Activated T-cell treated with anti-CD3 and anti-CD28 coated beads, Interleukin-2, amount 50 U/mL, for 4 hours (primary cell): ENCODE measurements at regions not wholly inside any gene's neighbourhood (a gene's known extent, or its start where the extent isn't known, plus 50 kb on each side); places are given as distances from the start of the nearest gene placed in this dataset.

Source experiments
- ATAC-seq, 2 donors: fragments of 200-7000 bp; cut with Tn5 transposase; one replicate each; pipeline ENCODE4 v1.10.0; 2021
- DNase-seq: peaks from one replicate; pipeline ENCODE4 v3.0.0-alpha.2; 2020
- H3K27me3 Mint-ChIP-seq: one replicate; pipeline ENCODE4 v1.8.0; 2021; ENCODE audit warnings: low read depth, mixed read lengths
- H3K36me3 Mint-ChIP-seq: one replicate; pipeline ENCODE4 v1.8.0; 2022; ENCODE audit warnings: mixed read lengths; ENCODE audit not compliant: insufficient read depth
- H3K4me1 Mint-ChIP-seq: one replicate; pipeline ENCODE4 v1.8.0; 2021; ENCODE audit warnings: low read depth, mixed read lengths
- H3K4me3 Mint-ChIP-seq: one replicate; pipeline ENCODE4 v1.8.0; 2021; ENCODE audit warnings: mild to moderate bottlenecking, moderate library complexity, mixed read lengths
- H3K9me3 Mint-ChIP-seq: one replicate; pipeline ENCODE4 v1.8.0; 2021; ENCODE audit warnings: mixed read lengths

DNA sequence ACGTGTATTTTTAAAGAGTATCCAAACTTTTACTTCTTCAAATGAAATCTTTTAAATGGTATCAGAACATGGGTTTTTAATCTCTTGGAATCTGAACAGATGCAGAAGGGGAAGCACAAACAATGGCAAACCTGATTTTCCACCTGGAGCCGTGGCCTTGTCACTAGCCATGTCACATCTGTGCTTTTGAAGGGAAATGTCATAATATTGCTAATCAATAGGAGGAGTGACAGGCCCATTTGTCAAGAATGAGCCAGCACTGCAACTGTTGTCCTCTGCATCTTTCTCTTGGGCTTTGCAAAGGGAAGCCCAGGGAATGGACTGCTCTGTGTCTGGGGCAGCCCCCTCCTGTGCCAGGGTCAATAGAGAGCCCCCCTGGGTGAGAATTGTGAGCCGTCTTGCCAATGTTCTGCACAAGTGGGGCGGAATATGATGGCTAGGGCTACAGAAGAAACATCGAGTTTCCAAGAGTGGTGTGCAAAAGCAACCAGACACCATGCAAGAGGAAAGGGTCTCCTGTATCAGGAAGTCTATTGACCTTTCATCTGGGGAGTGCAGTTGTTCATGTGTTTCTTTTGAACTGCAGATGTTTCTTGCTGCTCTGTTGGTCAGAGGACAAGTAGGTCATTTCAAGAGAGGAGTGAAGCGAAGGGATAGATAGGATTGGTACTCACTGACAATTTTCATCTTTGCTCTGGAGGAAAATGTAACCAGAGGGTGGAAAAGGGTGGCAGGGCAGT is 181.8 kb upstream of the NPVF start:
- H3K36me3 Mint-ChIP-seq, result no peaks in the 10 kb centered on the region

DNA sequence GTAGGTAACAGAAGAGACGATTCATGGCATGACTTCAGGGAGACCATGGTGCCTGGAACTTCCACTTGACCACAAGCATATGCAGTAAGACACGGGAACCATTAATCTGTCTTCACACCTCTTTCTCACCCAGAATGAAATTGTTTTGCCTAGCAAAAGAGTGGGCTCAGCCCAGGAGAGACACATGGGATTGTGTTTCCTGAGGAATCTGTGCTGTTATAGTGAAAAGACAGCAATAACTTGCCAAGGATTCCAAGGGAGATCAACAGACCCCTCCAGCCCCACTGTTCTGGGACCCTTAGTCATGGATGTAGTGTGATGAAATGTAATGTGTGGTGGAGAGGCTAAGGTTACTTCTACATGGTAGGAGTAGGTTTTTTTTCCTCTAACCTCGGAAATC is 192.5 kb upstream of the NPVF start:
- no peak for DNase-seq
- Mint-ChIP-seq H3K9me3 (no peaks in the 10 kb centered on the region), H3K4me1 (no peaks in the 10 kb centered on the region), H3K27me3 (peaks cover 9% of the 10 kb centered on the region), H3K4me3 (no peak overlapping the region), H3K36me3 (no peaks in the 10 kb centered on the region)
- no peak for ATAC-seq

More for the DNA sequence above, 181.8 kb upstream of the NPVF start:
- no peak for DNase-seq
- no peaks in the 10 kb centered on the region for H3K4me1 Mint-ChIP-seq
- H3K4me3 Mint-ChIP-seq, result no peak overlapping the region
- no peaks in the 10 kb centered on the region for H3K9me3 Mint-ChIP-seq
- ATAC-seq, result no peak
- H3K27me3 Mint-ChIP-seq, result peaks cover 13% of the 10 kb centered on the region

- Mint-ChIP-seq H3K4me1 (peaks cover 2% of the 10 kb centered on the region), H3K27me3 (peaks cover 6% of the 10 kb centered on the region)
- ATAC-seq, result no peak
Measured at GRCh38 chr7:25424113-25424512, 195.8 kb upstream of the NPVF start.

GRCh38 chr7:25424855-25425254 is 196.6 kb upstream of the NPVF start:
- no peaks in the 10 kb centered on the region for H3K9me3 Mint-ChIP-seq
- ATAC-seq (no peak), DNase-seq (no peak)
- H3K36me3 Mint-ChIP-seq, result no peaks in the 10 kb centered on the region
- H3K27me3 Mint-ChIP-seq, result no peaks in the 10 kb centered on the region
- no peak overlapping the region for H3K4me3 Mint-ChIP-seq
- H3K4me1 Mint-ChIP-seq, result peaks cover 2% of the 10 kb centered on the region

More at GRCh38 chr7:25424113-25424512, 195.8 kb upstream of the NPVF start:
- H3K9me3 Mint-ChIP-seq, result no peaks in the 10 kb centered on the region
- DNase-seq, result no peak
- H3K36me3 Mint-ChIP-seq, result no peaks in the 10 kb centered on the region
- H3K4me3 Mint-ChIP-seq, result no peak overlapping the region

DNA sequence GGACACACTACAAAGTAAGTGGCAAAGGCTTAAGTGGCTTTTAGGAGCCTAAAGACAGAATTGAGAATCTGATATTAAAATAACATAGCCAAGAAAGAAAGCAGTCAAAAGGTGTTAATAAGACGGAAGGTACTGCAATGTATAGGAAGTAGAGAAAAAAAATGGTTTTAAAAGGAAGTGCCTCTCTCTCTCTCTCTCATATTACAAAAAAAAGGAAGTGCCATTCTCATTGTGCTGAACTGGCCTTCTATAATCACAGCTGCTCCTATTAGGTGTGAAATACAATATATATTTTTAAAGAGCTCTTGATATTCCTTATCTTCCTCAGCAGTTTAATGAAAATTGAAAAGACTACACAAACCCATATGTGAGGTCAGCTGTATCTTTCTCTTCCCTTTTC is 199.4 kb upstream of the NPVF start:
- Mint-ChIP-seq H3K36me3 (no peaks in the 10 kb centered on the region), H3K27me3 (no peaks in the 10 kb centered on the region), H3K4me1 (peaks cover 2% of the 10 kb centered on the region), H3K4me3 (no peak overlapping the region), H3K9me3 (no peaks in the 10 kb centered on the region)
- DNase-seq (no peak), ATAC-seq (no peak)

GRCh38 chr7:25429731-25430130 is 201.4 kb upstream of the NPVF start:
- no peak overlapping the region for H3K4me3 Mint-ChIP-seq
- no peaks in the 10 kb centered on the region for H3K36me3 Mint-ChIP-seq
- H3K27me3 Mint-ChIP-seq, result peaks cover 2% of the 10 kb centered on the region
- DNase-seq, result no peak
- ATAC-seq, result no peak
- no peaks in the 10 kb centered on the region for H3K9me3 Mint-ChIP-seq
- peaks cover 2% of the 10 kb centered on the region for H3K4me1 Mint-ChIP-seq

DNA sequence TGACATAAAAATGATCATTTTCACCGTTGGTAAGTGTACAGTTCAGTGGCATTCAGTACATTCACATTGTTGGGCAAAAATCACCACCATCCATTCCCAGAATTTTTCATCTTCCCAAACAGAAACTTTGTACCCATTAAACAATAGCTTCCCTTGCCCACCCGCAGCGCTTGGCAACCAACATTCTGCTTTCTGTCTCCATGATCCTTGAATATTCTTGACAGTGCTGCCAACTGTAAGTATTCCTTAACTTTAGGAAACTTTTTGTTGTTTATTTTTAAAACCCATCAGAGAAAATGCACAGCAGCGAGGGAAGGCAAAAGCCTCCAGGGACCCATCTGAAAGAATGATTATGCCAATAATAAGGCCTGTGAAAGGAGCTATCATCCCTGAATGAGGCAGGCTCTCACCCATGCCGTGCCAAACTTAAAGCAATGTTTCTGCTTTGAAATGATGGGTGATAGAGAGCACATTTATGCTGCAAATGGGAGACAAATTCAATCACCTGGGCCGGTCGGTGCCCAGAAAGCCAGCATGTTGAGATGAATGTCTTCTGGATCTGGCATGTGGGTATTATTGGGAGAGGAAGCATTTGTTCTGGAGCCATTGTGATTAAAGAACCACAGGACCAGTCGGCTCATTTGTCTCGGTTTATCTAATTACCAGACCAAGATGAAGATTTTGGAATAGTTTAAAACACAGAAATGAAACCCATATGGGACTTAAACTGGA is 202.1 kb upstream of the NPVF start:
- DNase-seq, result no peak
- Mint-ChIP-seq H3K9me3 (no peaks in the 10 kb centered on the region), H3K27me3 (peaks cover 2% of the 10 kb centered on the region), H3K4me1 (peaks cover 2% of the 10 kb centered on the region), H3K36me3 (no peaks in the 10 kb centered on the region), H3K4me3 (no peak overlapping the region)
- no peak for ATAC-seq

DNA sequence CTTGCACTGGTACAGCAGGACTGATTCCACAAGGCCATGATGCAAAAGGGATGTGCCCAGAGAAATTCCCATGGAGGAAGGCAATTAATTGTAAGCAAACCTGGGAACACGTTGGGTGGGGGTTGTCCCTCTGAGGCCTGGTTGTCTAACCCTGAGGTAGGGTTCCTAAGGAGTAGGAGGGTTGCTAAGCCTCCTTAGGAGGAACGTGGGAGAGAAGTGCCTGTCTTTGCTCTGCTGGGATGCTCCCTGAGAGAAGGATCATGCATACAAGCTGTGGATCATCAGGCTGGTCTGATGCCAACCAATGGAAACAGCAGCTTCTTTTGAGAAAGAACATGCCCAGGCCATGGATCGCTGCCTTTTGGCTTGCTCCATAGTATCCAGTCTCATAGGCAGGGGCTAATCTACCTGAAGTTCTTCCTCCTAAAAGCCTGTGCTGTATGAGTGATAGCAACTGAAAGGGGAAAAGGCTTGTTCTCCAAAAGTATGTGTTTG is 203.7 kb upstream of the NPVF start:
- peaks cover 4% of the 10 kb centered on the region for H3K27me3 Mint-ChIP-seq
- no peak overlapping the region for H3K4me3 Mint-ChIP-seq
- H3K9me3 Mint-ChIP-seq, result no peaks in the 10 kb centered on the region
- ATAC-seq (no peak), DNase-seq (no peak)
- peaks cover 2% of the 10 kb centered on the region for H3K4me1 Mint-ChIP-seq
- H3K36me3 Mint-ChIP-seq, result no peaks in the 10 kb centered on the region

GRCh38 chr7:25432807-25433206 is 204.5 kb upstream of the NPVF start:
- H3K4me1 Mint-ChIP-seq, result peaks cover 2% of the 10 kb centered on the region
- ATAC-seq, result no peak
- H3K36me3 Mint-ChIP-seq, result no peaks in the 10 kb centered on the region
- no peak for DNase-seq
- H3K4me3 Mint-ChIP-seq, result no peak overlapping the region
- peaks cover 4% of the 10 kb centered on the region for H3K27me3 Mint-ChIP-seq
- H3K9me3 Mint-ChIP-seq, result no peaks in the 10 kb centered on the region

DNA sequence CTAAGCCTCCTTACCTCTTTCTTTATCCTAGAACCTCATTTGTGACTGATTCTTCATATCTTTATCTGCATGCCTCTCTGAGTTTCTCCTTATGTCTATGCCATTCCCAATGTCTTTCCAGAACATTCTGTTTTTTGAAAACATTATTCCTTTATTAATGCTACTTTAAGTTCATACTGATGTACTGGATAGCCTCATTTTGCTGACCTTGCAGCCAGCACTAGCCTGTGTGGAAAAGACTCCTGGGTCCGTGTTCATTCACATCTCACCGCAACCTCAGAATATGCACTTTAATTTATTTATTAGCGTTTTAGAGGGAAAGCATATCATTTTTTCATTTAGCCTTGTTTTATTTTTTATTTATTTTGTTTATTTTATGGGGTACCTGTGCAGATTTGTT is 208.1 kb upstream of the NPVF start:
- ATAC-seq (no peak), DNase-seq (no peak)
- peaks cover 10% of the 10 kb centered on the region for H3K27me3 Mint-ChIP-seq
- no peaks in the 10 kb centered on the region for H3K36me3 Mint-ChIP-seq
- peaks cover 15% of the 10 kb centered on the region for H3K9me3 Mint-ChIP-seq
- no peaks in the 10 kb centered on the region for H3K4me1 Mint-ChIP-seq
- no peak overlapping the region for H3K4me3 Mint-ChIP-seq

DNA sequence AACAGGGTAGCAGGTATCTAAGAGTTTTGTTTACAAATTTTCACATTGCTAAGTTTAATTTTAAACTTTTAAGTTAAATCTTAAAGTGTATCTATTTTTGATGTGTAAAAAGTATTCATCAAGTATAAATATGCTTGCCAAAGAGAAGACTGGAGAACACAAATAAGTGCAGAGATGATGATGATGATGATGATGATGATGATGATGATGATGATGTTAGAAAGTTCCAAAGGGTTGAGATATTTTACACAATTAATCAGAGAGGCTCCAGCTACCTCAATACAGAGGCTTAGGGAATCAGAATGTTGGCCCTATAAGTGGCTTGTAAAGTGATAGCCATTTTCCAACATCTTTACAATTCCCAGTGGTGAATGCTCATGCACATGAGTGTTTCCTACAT is 209.0 kb upstream of the NPVF start:
- ATAC-seq (no peak), DNase-seq (no peak)
- Mint-ChIP-seq H3K27me3 (peaks cover 10% of the 10 kb centered on the region), H3K4me1 (no peaks in the 10 kb centered on the region), H3K9me3 (peaks cover 22% of the 10 kb centered on the region), H3K36me3 (no peaks in the 10 kb centered on the region), H3K4me3 (no peak overlapping the region)

DNA sequence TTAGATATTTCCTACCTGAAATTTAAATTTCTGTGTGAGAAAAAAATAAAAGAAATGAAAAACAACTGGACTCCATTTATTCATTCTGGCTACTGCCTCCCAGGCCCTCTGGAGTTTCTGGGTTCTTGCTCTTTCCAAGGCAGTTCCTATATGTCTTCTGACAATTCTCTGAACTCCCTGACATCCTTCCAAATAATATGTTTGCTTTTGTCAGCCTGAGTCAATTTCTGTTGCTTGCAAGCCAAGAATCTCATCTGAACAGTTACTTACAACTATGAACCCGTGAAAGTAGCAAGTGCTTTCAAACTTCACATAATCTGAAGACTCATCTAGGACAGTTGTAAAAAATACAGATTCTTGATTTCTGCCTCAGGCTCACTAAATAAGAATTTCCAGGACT is 216.7 kb upstream of the NPVF start:
- Mint-ChIP-seq H3K9me3 (peaks cover 38% of the 10 kb centered on the region), H3K36me3 (peaks cover 3% of the 10 kb centered on the region), H3K4me1 (no peaks in the 10 kb centered on the region), H3K27me3 (peaks cover 2% of the 10 kb centered on the region), H3K4me3 (no peak overlapping the region)
- ATAC-seq, result no peak
- no peak for DNase-seq

- no peak for ATAC-seq
- DNase-seq, result no peak
- H3K9me3 Mint-ChIP-seq, result peaks cover 10% of the 10 kb centered on the region
- no peaks in the 10 kb centered on the region for H3K27me3 Mint-ChIP-seq
- no peak overlapping the region for H3K4me3 Mint-ChIP-seq
- H3K4me1 Mint-ChIP-seq, result no peaks in the 10 kb centered on the region
- H3K36me3 Mint-ChIP-seq, result peaks cover 3% of the 10 kb centered on the region
Measured at GRCh38 chr7:25448301-25448700, 220.0 kb upstream of the NPVF start.

- Mint-ChIP-seq H3K4me1 (no peaks in the 10 kb centered on the region), H3K36me3 (no peaks in the 10 kb centered on the region), H3K27me3 (peaks cover 4% of the 10 kb centered on the region), H3K9me3 (no peaks in the 10 kb centered on the region), H3K4me3 (no peak overlapping the region)
- DNase-seq (no peak), ATAC-seq (no peak)
Measured at GRCh38 chr7:25454020-25454419, 225.7 kb upstream of the NPVF start.

DNA sequence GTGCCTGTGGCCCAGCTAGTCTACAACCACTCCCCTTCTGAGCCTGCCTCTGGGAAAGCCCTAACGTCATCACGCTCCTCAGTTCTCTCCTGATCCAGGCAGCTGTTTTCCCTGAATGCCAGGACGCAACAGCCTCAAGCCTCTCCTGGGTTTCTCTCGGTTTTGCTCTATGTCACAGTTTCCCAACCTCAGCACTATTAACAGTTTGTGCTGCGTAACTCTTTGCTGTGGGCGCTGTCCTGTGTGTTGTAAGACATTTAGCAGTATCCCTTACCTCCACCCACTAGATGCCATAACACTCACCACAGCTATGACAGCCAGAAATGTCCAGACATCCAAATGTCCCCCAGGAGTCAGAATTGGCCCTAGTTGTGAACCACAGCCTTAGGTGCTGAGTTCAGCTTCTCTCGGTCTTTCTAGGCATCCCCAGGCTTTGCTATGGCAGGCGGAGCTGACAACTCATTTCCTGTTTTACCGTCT is 226.3 kb upstream of the NPVF start:
- no peaks in the 10 kb centered on the region for H3K9me3 Mint-ChIP-seq
- ATAC-seq, result no peak
- H3K4me3 Mint-ChIP-seq, result no peak overlapping the region
- peaks cover 4% of the 10 kb centered on the region for H3K27me3 Mint-ChIP-seq
- no peaks in the 10 kb centered on the region for H3K4me1 Mint-ChIP-seq
- no peaks in the 10 kb centered on the region for H3K36me3 Mint-ChIP-seq
- no peak for DNase-seq
